ENCODE measurements at regions not wholly inside any gene's neighbourhood (a gene's known extent, or its start where the extent isn't known, plus 50 kb on each side); places are given as distances from the start of the nearest gene placed in this dataset.

GRCh38 chr15:68497206-68497910, 65.4 kb upstream of the ITGA11 start:
- no peak for ATAC-seq
- TF ChIP-seq PATZ1 (CRISPR knock-in tag; IDR thresholded peaks at IDR 0.05; ENCODE audit: borderline replicate concordance): no peak
- TF ChIP-seq ZC3H10 (CRISPR knock-in tag; IDR thresholded peaks at IDR 0.05): no peak
- no peak for TF ChIP-seq POU6F1 (CRISPR knock-in tag; IDR thresholded peaks at IDR 0.05; ENCODE audit: borderline replicate concordance, low read depth)
- no peak for TF ChIP-seq ZNF565 (CRISPR knock-in tag; conservative IDR thresholded peaks at IDR 0.05; ENCODE audit: low read depth)
- TF ChIP-seq TOX (CRISPR knock-in tag; IDR thresholded peaks at IDR 0.05; ENCODE audit: borderline replicate concordance): no peak
- TF ChIP-seq TSHZ2 (CRISPR knock-in tag; IDR thresholded peaks at IDR 0.05): no peak
- no peak for TF ChIP-seq OSR1 (CRISPR knock-in tag; IDR thresholded peaks at IDR 0.05)
- no peak for TF ChIP-seq ZFP3 (CRISPR knock-in tag; IDR thresholded peaks at IDR 0.05)

- no peak for ATAC-seq
These were observed 66.1 kb upstream of the ITGA11 start for GRCh38 chr15:68498076-68498475.

GRCh38 chr15:68499620-68500312, 67.8 kb upstream of the ITGA11 start:
- no peak for ATAC-seq
- TF ChIP-seq CSRNP3 (CRISPR knock-in tag; IDR thresholded peaks at IDR 0.05): no peak
- TF ChIP-seq POU6F1 (CRISPR knock-in tag; IDR thresholded peaks at IDR 0.05; ENCODE audit: borderline replicate concordance, low read depth): no peak
- no peak for TF ChIP-seq BACH2 (CRISPR knock-in tag; IDR thresholded peaks at IDR 0.05; ENCODE audit: borderline replicate concordance)
- no peak for TF ChIP-seq PATZ1 (CRISPR knock-in tag; IDR thresholded peaks at IDR 0.05; ENCODE audit: borderline replicate concordance)
- no peak for TF ChIP-seq ZNF565 (CRISPR knock-in tag; conservative IDR thresholded peaks at IDR 0.05; ENCODE audit: low read depth)
- TF ChIP-seq ZNF70 (CRISPR knock-in tag; IDR thresholded peaks at IDR 0.05): no peak
- TF ChIP-seq ZFP30 (CRISPR knock-in tag; IDR thresholded peaks at IDR 0.05): no peak

More at GRCh38 chr15:68498076-68498475, 66.1 kb upstream of the ITGA11 start:
- no peak for TF ChIP-seq BACH2 (CRISPR knock-in tag; IDR thresholded peaks at IDR 0.05; ENCODE audit: borderline replicate concordance)
- no peak for TF ChIP-seq GLIS3 (CRISPR knock-in tag; IDR thresholded peaks at IDR 0.05)
- no peak for TF ChIP-seq CREB5 (CRISPR knock-in tag; IDR thresholded peaks at IDR 0.05; ENCODE audit: low read depth)
- TF ChIP-seq SNAI2 (CRISPR knock-in tag; IDR thresholded peaks at IDR 0.05): no peak
- no peak for TF ChIP-seq ZFP3 (CRISPR knock-in tag; IDR thresholded peaks at IDR 0.05)
- no peak for TF ChIP-seq RARB (CRISPR knock-in tag; IDR thresholded peaks at IDR 0.05)
- TF ChIP-seq TCF4 (CRISPR knock-in tag; IDR thresholded peaks at IDR 0.05; ENCODE audit: borderline replicate concordance): no peak
- TF ChIP-seq ZC3H10 (CRISPR knock-in tag; IDR thresholded peaks at IDR 0.05): no peak
- TF ChIP-seq ZNF565 (CRISPR knock-in tag; conservative IDR thresholded peaks at IDR 0.05; ENCODE audit: low read depth): no peak
- TF ChIP-seq CSRNP3 (CRISPR knock-in tag; IDR thresholded peaks at IDR 0.05): no peak
- TF ChIP-seq ESRRG (CRISPR knock-in tag; IDR thresholded peaks at IDR 0.05): no peak
- no peak for TF ChIP-seq CSDC2 (CRISPR knock-in tag; IDR thresholded peaks at IDR 0.05)
- TF ChIP-seq OSR1 (CRISPR knock-in tag; IDR thresholded peaks at IDR 0.05): no peak
- no peak for TF ChIP-seq TOX (CRISPR knock-in tag; IDR thresholded peaks at IDR 0.05; ENCODE audit: borderline replicate concordance)
- TF ChIP-seq ZNF70 (CRISPR knock-in tag; IDR thresholded peaks at IDR 0.05): no peak
